Neural cell (in vitro differentiated cells): ENCODE measurements at regions not wholly inside any gene's neighbourhood (a gene's known extent, or its start where the extent isn't known, plus 50 kb on each side); places are given as distances from the start of the nearest gene placed in this dataset.

Experiments used
- H2AFZ ChIP-seq: fragments of 200-600, 300-800 bp; sonication (generic), shearing (Covaris generic); 2 replicates; pipeline ENCODE4 v1.6.0; 2014; ENCODE audit warnings: low read depth, mild to moderate bottlenecking, antibody characterized with exemption, low read length, moderate library complexity
- H3F3A ChIP-seq: fragments of 200-600 bp; shearing (Covaris generic); 2 replicates; pipeline ENCODE4 v1.6.1; 2016; ENCODE audit warnings: mild to moderate bottlenecking, moderate library complexity, mixed read lengths, antibody characterized with exemption, low read length; ENCODE audit not compliant: insufficient read depth, poor library complexity, severe bottlenecking
- H3K27ac ChIP-seq: fragments of 200-600, 300-800 bp; sonication (generic), shearing (Covaris generic); 2 replicates; pipeline ENCODE4 v1.5.1; 2014; ENCODE audit warnings: mild to moderate bottlenecking, low read length, moderate library complexity
- H3K27me3 ChIP-seq: fragments of 300-800, 200-600 bp; sonication (generic), shearing (Covaris generic); 2 replicates; pipeline ENCODE4 v1.6.0; 2014; ENCODE audit warnings: mild to moderate bottlenecking, low read depth, low read length, moderate library complexity; ENCODE audit not compliant: insufficient read depth
- H3K36me3 ChIP-seq: fragments of 300-800, 200-600 bp; sonication (generic), shearing (Covaris generic); 2 replicates; pipeline ENCODE4 v1.5.1; 2014; ENCODE audit warnings: mild to moderate bottlenecking, antibody characterized with exemption, low read length, moderate library complexity; ENCODE audit not compliant: insufficient read depth
- H3K4me2 ChIP-seq: fragments of 300-800, 200-600 bp; sonication (generic), shearing (Covaris generic); 2 replicates; pipeline ENCODE4 v1.6.0; 2014; ENCODE audit warnings: mild to moderate bottlenecking, low read length
- H3K4me3 ChIP-seq: fragments of 300-800, 200-600 bp; sonication (generic), shearing (Covaris generic); 2 replicates; pipeline ENCODE4 v1.5.1; 2014; ENCODE audit warnings: mild to moderate bottlenecking, low read length, moderate library complexity
- H3K79me2 ChIP-seq: fragments of 200-600 bp; shearing (Covaris generic); replicated peaks from 2 replicates; pipeline ENCODE4 v1.6.0; 2014; ENCODE audit warnings: mild to moderate bottlenecking, low read length, moderate library complexity; ENCODE audit not compliant: insufficient read depth
- H3K9ac ChIP-seq: fragments of 300-800, 200-600 bp; sonication (generic), shearing (Covaris generic); 2 replicates; pipeline ENCODE4 v1.6.1; 2016; ENCODE audit warnings: mild to moderate bottlenecking, low read length, mixed read lengths
- H3K9me2 ChIP-seq: fragments of 200-600 bp; shearing (Covaris generic); 2 replicates; pipeline ENCODE4 v1.6.1; 2016; ENCODE audit warnings: mild to moderate bottlenecking, low read length, mixed read lengths; ENCODE audit not compliant: insufficient read depth
- H3K9me3 ChIP-seq: fragments of 200-600, 300-800 bp; sonication (generic), shearing (Covaris generic); 2 replicates; pipeline ENCODE4 v1.6.1; 2016; ENCODE audit warnings: mild to moderate bottlenecking, mixed run types, low read length, moderate library complexity, mixed read lengths
- H4K20me1 ChIP-seq: fragments of 200-600 bp; shearing (Covaris generic); 2 replicates; pipeline ENCODE4 v1.6.1; 2016; ENCODE audit warnings: mild to moderate bottlenecking, mixed run types; ENCODE audit not compliant: insufficient read depth
- CTCF ChIP-seq: fragments of 450-650 bp; IDR thresholded peaks from 2 replicates; pipeline ENCODE4 v1.5.1; 2014; ENCODE audit warnings: antibody characterized with exemption, mild to moderate bottlenecking, moderate library complexity; ENCODE audit not compliant: poor library complexity, severe bottlenecking
- EP300 ChIP-seq: fragments of 450-650 bp; conservative IDR thresholded peaks from 2 replicates; pipeline ENCODE4 v1.6.1; 2014; ENCODE audit warnings: antibody characterized with exemption, mild to moderate bottlenecking, moderate library complexity; ENCODE audit not compliant: poor library complexity, severe bottlenecking
- EZH2 ChIP-seq: fragments of 200-600, 300-800 bp; shearing (Covaris generic), sonication (generic); IDR thresholded peaks from 2 replicates; pipeline ENCODE4 v1.6.1; 2014; ENCODE audit warnings: antibody characterized with exemption, low read length, borderline replicate concordance, mild to moderate bottlenecking; ENCODE audit not compliant: insufficient read depth, poor library complexity, severe bottlenecking
- MXI1 ChIP-seq: fragments of 450-650 bp; conservative IDR thresholded peaks from 2 replicates; pipeline ENCODE4 v1.6.1; 2014; ENCODE audit warnings: antibody characterized with exemption, mild to moderate bottlenecking; ENCODE audit not compliant: poor library complexity, severe bottlenecking
- POLR2AphosphoS5 ChIP-seq: IDR thresholded peaks from 2 replicates; pipeline ENCODE4 v1.6.1; 2012
- RAD21 ChIP-seq: fragments of 450-650 bp; conservative IDR thresholded peaks from 2 replicates; pipeline ENCODE4 v1.6.1; 2014; ENCODE audit warnings: antibody characterized with exemption, mild to moderate bottlenecking, moderate library complexity
- REST ChIP-seq: IDR thresholded peaks from 2 replicates; pipeline ENCODE4 v1.6.1; 2012; ENCODE audit warnings: borderline replicate concordance
- SMC3 ChIP-seq: fragments of 450-650 bp; conservative IDR thresholded peaks from 2 replicates; pipeline ENCODE4 v1.6.1; 2014; ENCODE audit warnings: antibody characterized with exemption, mild to moderate bottlenecking, moderate library complexity; ENCODE audit not compliant: poor library complexity
- TAF1 ChIP-seq: IDR thresholded peaks from 2 replicates; pipeline ENCODE4 v1.6.1; 2012; ENCODE audit warnings: low read depth

- Histone ChIP-seq H3K79me2 (no peaks in the 10 kb centered on the region), H3K4me2 (no peak overlapping the region), H3K36me3 (no peaks in the 10 kb centered on the region), H2AFZ (no peak overlapping the region), H3K9ac (no peak overlapping the region), H3K27me3 (no peaks in the 10 kb centered on the region), H4K20me1 (no peaks in the 10 kb centered on the region), H3F3A (no peaks in the 10 kb centered on the region), H3K9me2 (no peaks in the 10 kb centered on the region), H3K4me3 (no peak overlapping the region), H3K9me3 (no peaks in the 10 kb centered on the region), H3K27ac (peak overlapping the region; percentile 11)
- TF ChIP-seq EZH2 (no peak), CTCF (no peak), REST (peak; percentile 72), EP300 (no peak), POLR2AphosphoS5 (peak; percentile 58), SMC3 (no peak), MXI1 (no peak), RAD21 (peak; percentile 14), TAF1 (no peak)
Measured at GRCh38 chr2:126177479-126177878, 478.5 kb upstream of the GYPC start.

- no peak overlapping the region for H3K4me2 ChIP-seq
- no peak overlapping the region for H2AFZ ChIP-seq
- no peaks in the 10 kb centered on the region for H3K27me3 ChIP-seq
- no peak overlapping the region for H3K27ac ChIP-seq
- H3K36me3 ChIP-seq: no peaks in the 10 kb centered on the region
- H3K9me2 ChIP-seq: no peaks in the 10 kb centered on the region
- TF ChIP-seq POLR2AphosphoS5: no peak
- no peak for TF ChIP-seq EZH2
- no peak for TF ChIP-seq RAD21
- TF ChIP-seq EP300: no peak
- TF ChIP-seq MXI1: no peak
- TF ChIP-seq CTCF: no peak
- no peak for TF ChIP-seq REST
- no peak for TF ChIP-seq TAF1
- TF ChIP-seq SMC3: no peak
- H3K79me2 ChIP-seq: no peaks in the 10 kb centered on the region
- H3K4me3 ChIP-seq: no peak overlapping the region
- no peaks in the 10 kb centered on the region for H4K20me1 ChIP-seq
- no peaks in the 10 kb centered on the region for H3K9me3 ChIP-seq
- no peak overlapping the region for H3K9ac ChIP-seq
- no peaks in the 10 kb centered on the region for H3F3A ChIP-seq
Measured at GRCh38 chr2:126187668-126188067, 468.3 kb upstream of the GYPC start.
